ENCODE measurements at regions not wholly inside any gene's neighbourhood (a gene's known extent, or its start where the extent isn't known, plus 50 kb on each side); places are given as distances from the start of the nearest gene placed in this dataset.

DNA sequence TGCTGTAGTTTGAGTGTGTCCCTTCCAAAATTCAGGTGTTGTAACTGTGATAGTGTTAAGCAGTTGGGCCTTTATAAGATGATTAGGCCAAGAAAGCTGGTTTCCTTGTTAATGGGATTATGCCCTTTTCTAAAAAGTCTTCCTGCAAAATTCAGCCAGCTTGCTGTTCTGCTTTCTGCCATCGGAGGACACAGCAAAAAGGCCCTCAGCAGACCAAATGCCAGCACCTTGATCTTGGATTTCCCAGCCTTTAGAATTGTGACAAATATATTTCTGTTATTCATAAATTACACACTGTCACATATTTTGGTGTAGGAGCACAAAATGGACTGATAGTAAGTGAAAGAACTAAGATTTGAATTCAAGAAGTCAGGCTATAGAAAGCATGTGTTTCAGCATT lies 203.2 kb downstream of the IZUMO3 start:
- TF ChIP-seq SPI1 (IDR thresholded peaks at IDR 0.05; ENCODE audit: borderline replicate concordance, low read depth) (no peak), GABPA (IDR thresholded peaks at IDR 0.05; ENCODE audit: low read depth) (no peak)
- TF ChIP-seq, protein P1, sequence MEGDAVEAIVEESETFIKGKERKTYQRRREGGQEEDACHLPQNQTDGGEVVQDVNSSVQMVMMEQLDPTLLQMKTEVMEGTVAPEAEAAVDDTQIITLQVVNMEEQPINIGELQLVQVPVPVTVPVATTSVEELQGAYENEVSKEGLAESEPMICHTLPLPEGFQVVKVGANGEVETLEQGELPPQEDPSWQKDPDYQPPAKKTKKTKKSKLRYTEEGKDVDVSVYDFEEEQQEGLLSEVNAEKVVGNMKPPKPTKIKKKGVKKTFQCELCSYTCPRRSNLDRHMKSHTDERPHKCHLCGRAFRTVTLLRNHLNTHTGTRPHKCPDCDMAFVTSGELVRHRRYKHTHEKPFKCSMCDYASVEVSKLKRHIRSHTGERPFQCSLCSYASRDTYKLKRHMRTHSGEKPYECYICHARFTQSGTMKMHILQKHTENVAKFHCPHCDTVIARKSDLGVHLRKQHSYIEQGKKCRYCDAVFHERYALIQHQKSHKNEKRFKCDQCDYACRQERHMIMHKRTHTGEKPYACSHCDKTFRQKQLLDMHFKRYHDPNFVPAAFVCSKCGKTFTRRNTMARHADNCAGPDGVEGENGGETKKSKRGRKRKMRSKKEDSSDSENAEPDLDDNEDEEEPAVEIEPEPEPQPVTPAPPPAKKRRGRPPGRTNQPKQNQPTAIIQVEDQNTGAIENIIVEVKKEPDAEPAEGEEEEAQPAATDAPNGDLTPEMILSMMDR (IDR thresholded peaks at IDR 0.05; ENCODE audit: insufficient read depth, low read length): no peak
- H3K27ac ChIP-seq (replicated peaks): no peak overlapping the region
- H3K4me3 ChIP-seq (replicated peaks; ENCODE audit: insufficient read depth, low read length): no peak overlapping the region
- H3K27me3 ChIP-seq (ENCODE audit: insufficient read depth, poor library complexity, severe bottlenecking): no peaks in the 10 kb centered on the region
- DNase-seq (ENCODE audit: low read depth in 1 of 2, low spot score in 1 of 2): no peak

DNA sequence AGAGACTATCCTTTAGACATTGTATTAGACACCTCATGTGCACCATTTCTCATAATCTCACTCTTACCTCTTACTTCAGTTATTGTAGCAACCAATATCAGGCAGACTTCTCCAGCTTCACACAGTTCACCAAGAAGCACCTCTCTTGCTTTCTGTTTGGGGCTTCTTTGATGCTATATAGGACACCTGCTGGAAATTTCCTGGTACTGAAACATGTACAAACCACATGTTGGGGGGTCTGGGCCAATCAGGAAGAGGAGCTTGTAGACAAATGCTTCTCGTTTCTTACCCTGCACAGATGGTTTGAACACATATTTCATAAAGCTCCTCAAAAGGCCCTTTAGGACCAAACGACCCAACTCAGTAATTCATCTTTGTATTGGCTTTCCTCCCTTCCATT lies 212.1 kb downstream of the IZUMO3 start:
- Histone ChIP-seq H3K4me3 (replicated peaks; ENCODE audit: insufficient read depth, low read length) (no peak overlapping the region), H3K27ac (replicated peaks) (no peak overlapping the region), H3K27me3 (ENCODE audit: insufficient read depth, poor library complexity, severe bottlenecking) (no peaks in the 10 kb centered on the region)
- no peak for DNase-seq (ENCODE audit: low read depth in 1 of 2, low spot score in 1 of 2)
- TF ChIP-seq SPI1 (IDR thresholded peaks at IDR 0.05; ENCODE audit: borderline replicate concordance, low read depth) (no peak), REST (IDR thresholded peaks at IDR 0.05; ENCODE audit: insufficient replicate concordance, low read depth) (no peak), POLR2AphosphoS5 (IDR thresholded peaks at IDR 0.05; ENCODE audit: low read depth) (no peak), GABPA (IDR thresholded peaks at IDR 0.05; ENCODE audit: low read depth) (no peak)
- TF ChIP-seq, protein P1 (IDR thresholded peaks at IDR 0.05; ENCODE audit: insufficient read depth, low read length): no peak

GRCh38 chr9:24298912-24299311 lies 246.8 kb downstream of the IZUMO3 start:
- no peak overlapping the region for H3K4me3 ChIP-seq (replicated peaks; ENCODE audit: insufficient read depth, low read length)
- TF ChIP-seq GABPA (IDR thresholded peaks at IDR 0.05; ENCODE audit: low read depth): no peak
- no peak for TF ChIP-seq SPI1 (IDR thresholded peaks at IDR 0.05; ENCODE audit: borderline replicate concordance, low read depth)
- TF ChIP-seq, protein P1 (IDR thresholded peaks at IDR 0.05; ENCODE audit: insufficient read depth, low read length): no peak
- TF ChIP-seq POLR2AphosphoS5 (IDR thresholded peaks at IDR 0.05; ENCODE audit: low read depth): no peak
- TF ChIP-seq REST (IDR thresholded peaks at IDR 0.05; ENCODE audit: insufficient replicate concordance, low read depth): no peak
- H3K27me3 ChIP-seq (ENCODE audit: insufficient read depth, poor library complexity, severe bottlenecking): no peaks in the 10 kb centered on the region
- no peak overlapping the region for H3K27ac ChIP-seq (replicated peaks)
- DNase-seq (ENCODE audit: low read depth in 1 of 2, low spot score in 1 of 2): no peak

DNA sequence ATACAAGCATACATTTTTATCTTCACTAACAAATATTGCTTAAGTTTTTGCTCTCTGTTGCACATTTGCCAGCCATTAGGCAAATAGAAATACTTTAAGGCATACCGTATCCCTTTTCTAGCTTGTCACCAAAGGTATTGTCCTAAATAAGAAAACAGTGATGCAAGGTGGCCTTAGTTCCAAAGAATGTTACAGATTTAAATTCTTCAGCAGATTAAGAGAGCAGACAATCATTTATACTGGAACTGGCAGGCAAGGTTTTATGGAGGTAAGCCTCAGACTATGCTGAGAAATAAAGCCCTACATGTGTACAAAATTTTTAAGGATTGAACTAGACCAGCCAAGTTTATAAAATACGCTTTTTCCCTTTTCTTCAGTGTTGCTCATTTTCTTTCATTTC lies 247.8 kb downstream of the IZUMO3 start:
- no peak overlapping the region for H3K4me3 ChIP-seq (replicated peaks; ENCODE audit: insufficient read depth, low read length)
- no peaks in the 10 kb centered on the region for H3K27me3 ChIP-seq (ENCODE audit: insufficient read depth, poor library complexity, severe bottlenecking)
- H3K27ac ChIP-seq (replicated peaks): no peak overlapping the region
- no peak for TF ChIP-seq REST (IDR thresholded peaks at IDR 0.05; ENCODE audit: insufficient replicate concordance, low read depth)
- no peak for TF ChIP-seq GABPA (IDR thresholded peaks at IDR 0.05; ENCODE audit: low read depth)
- TF ChIP-seq POLR2AphosphoS5 (IDR thresholded peaks at IDR 0.05; ENCODE audit: low read depth): no peak
- TF ChIP-seq SPI1 (IDR thresholded peaks at IDR 0.05; ENCODE audit: borderline replicate concordance, low read depth): no peak
- TF ChIP-seq, protein P1 (IDR thresholded peaks at IDR 0.05; ENCODE audit: insufficient read depth, low read length): no peak
- DNase-seq (ENCODE audit: low read depth in 1 of 2, low spot score in 1 of 2): no peak

Measured in HL-60 (cell line).